Nephron (organoid): ENCODE measurements at regions not wholly inside any gene's neighbourhood (a gene's known extent, or its start where the extent isn't known, plus 50 kb on each side); places are given as distances from the start of the nearest gene placed in this dataset.
"Not testable (repeated sequence)": the region's sequence is repeated elsewhere in the genome, so short reads cannot be mapped to it uniquely, and the experiment has no call there.

Source experiments
- H3K27ac Mint-ChIP-seq, 3 experiments: 2 replicates each; pipeline ENCODE4 v1.8.0; 2020; ENCODE audit warnings: mixed read lengths in 3 of 3, mild to moderate bottlenecking in 2 of 3, moderate library complexity in 1 of 3
- H3K27me3 Mint-ChIP-seq: 2 replicates; pipeline ENCODE4 v1.8.0; 2021; ENCODE audit warnings: low read depth, mild to moderate bottlenecking, moderate library complexity, mixed read lengths
- H3K36me3 Mint-ChIP-seq: 2 replicates; pipeline ENCODE4 v1.8.0; 2020; ENCODE audit warnings: low read depth, mixed read lengths
- H3K4me1 Mint-ChIP-seq: 2 replicates; pipeline ENCODE4 v1.8.0; 2020; ENCODE audit warnings: mixed read lengths
- H3K4me3 Mint-ChIP-seq, 3 experiments: 2 replicates each; pipeline ENCODE4 v1.8.0; 2020; ENCODE audit warnings: mild to moderate bottlenecking in 3 of 3, mixed read lengths in 3 of 3, moderate library complexity in 2 of 3
- H3K9me3 Mint-ChIP-seq: 2 replicates; pipeline ENCODE4 v1.8.0; 2020; ENCODE audit warnings: mixed read lengths
- TF ChIP-seq, protein P1 (sequence below), 3 experiments: fragments of 200-600 bp; sonication (generic); IDR thresholded peaks; one replicate each; pipeline ENCODE4 v1.5.0; 2021; ENCODE audit warnings: antibody characterized with exemption in 3 of 3; ENCODE audit not compliant: unreplicated experiment in 3 of 3

GRCh38 chr3:732326-732928, 360.4 kb upstream of the CNTN6 start:
- Mint-ChIP-seq H3K27ac (no peak overlapping the region), H3K36me3 (no peaks in the 10 kb centered on the region), H3K4me3 (no peak overlapping the region), H3K9me3 (no peaks in the 10 kb centered on the region), H3K27me3 (no peaks in the 10 kb centered on the region), H3K4me1 (no peaks in the 10 kb centered on the region)
- TF ChIP-seq, protein P1, sequence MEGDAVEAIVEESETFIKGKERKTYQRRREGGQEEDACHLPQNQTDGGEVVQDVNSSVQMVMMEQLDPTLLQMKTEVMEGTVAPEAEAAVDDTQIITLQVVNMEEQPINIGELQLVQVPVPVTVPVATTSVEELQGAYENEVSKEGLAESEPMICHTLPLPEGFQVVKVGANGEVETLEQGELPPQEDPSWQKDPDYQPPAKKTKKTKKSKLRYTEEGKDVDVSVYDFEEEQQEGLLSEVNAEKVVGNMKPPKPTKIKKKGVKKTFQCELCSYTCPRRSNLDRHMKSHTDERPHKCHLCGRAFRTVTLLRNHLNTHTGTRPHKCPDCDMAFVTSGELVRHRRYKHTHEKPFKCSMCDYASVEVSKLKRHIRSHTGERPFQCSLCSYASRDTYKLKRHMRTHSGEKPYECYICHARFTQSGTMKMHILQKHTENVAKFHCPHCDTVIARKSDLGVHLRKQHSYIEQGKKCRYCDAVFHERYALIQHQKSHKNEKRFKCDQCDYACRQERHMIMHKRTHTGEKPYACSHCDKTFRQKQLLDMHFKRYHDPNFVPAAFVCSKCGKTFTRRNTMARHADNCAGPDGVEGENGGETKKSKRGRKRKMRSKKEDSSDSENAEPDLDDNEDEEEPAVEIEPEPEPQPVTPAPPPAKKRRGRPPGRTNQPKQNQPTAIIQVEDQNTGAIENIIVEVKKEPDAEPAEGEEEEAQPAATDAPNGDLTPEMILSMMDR (IDR thresholded peaks at IDR 0.05; ENCODE audit: unreplicated experiment in 3 of 3), result no peak

- H3K36me3 Mint-ChIP-seq, result no peaks in the 10 kb centered on the region
- H3K4me3 Mint-ChIP-seq, result no peak overlapping the region
- H3K27me3 Mint-ChIP-seq, result no peaks in the 10 kb centered on the region
- TF ChIP-seq, protein P1 (IDR thresholded peaks at IDR 0.05; ENCODE audit: unreplicated experiment in 3 of 3), result no peak
- H3K27ac Mint-ChIP-seq, result no peak overlapping the region
- H3K4me1 Mint-ChIP-seq, result no peaks in the 10 kb centered on the region
- no peaks in the 10 kb centered on the region for H3K9me3 Mint-ChIP-seq
Measured at GRCh38 chr3:733313-733712, 359.5 kb upstream of the CNTN6 start.

- no peak overlapping the region for H3K4me3 Mint-ChIP-seq
- H3K27me3 Mint-ChIP-seq, result no peaks in the 10 kb centered on the region
- no peak overlapping the region for H3K27ac Mint-ChIP-seq
- no peaks in the 10 kb centered on the region for H3K4me1 Mint-ChIP-seq
- peaks cover 23% of the 10 kb centered on the region for H3K9me3 Mint-ChIP-seq
- peaks cover 8% of the 10 kb centered on the region for H3K36me3 Mint-ChIP-seq
- TF ChIP-seq, protein P1 (IDR thresholded peaks at IDR 0.05; ENCODE audit: unreplicated experiment in 3 of 3), result no peak
Measured at GRCh38 chr3:757711-758110, 335.1 kb upstream of the CNTN6 start.

DNA sequence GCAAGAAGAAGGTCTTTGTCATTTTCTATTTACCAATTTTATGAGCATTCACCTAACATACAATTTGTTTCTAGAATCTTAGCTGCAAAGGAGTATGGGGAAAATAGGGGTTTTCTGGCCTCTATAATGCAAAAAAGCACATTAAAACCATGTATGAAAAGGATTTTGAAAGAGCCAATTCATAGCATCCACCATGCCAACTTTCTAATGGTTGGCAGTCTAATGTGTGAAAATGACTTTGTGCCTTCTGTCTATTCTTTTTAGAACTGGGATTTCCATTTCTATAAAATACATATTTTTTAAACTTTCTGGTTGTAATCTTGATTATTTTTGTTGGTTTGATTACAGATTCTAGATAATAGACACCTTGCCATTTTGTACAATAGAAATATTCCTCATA, 333.7 kb upstream of the CNTN6 start:
- no peaks in the 10 kb centered on the region for H3K4me1 Mint-ChIP-seq
- H3K27ac Mint-ChIP-seq, result no peak overlapping the region
- TF ChIP-seq, protein P1 (IDR thresholded peaks at IDR 0.05; ENCODE audit: unreplicated experiment in 3 of 3), result no peak
- H3K36me3 Mint-ChIP-seq, result peaks cover 8% of the 10 kb centered on the region
- no peak overlapping the region for H3K4me3 Mint-ChIP-seq
- H3K27me3 Mint-ChIP-seq, result no peaks in the 10 kb centered on the region
- H3K9me3 Mint-ChIP-seq, result peaks cover 16% of the 10 kb centered on the region

- H3K9me3 Mint-ChIP-seq, H3K4me3 Mint-ChIP-seq, H3K36me3 Mint-ChIP-seq, H3K27ac Mint-ChIP-seq, H3K27me3 Mint-ChIP-seq, H3K4me1 Mint-ChIP-seq: not testable (repeated sequence)
Measured at GRCh38 chr3:773433-773832, 319.4 kb upstream of the CNTN6 start.

DNA sequence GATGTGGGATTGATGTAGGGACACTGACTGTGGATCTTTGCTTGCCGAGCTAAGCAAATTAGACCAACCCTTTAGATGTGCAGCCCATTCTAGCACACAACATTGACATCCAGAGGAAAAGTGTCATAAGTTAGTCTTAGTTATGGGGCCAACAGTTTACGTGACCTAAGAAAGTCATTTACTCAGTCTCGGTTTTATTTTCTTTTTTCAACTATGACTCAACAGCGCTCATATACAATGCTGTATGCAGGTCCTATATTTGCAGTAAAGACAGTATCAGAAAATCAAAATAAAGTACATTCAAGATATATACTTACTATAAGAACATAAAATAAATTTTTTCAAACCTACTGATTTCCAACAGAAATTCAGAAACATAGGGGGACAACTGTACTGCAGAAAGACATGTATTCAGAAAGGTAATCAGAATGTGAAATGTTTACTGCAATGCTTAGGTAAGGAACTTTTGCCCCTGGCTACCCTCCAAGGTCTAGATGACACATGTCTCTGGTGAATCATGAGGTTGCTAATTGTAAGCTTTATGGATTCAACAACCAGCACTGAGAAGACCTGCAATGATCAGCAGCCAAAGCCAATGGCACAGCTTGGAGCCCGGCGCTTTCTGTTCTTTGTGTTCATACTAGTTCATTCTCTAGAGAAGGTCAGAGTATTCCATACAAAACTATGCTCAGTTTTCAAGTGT, 317.5 kb upstream of the CNTN6 start:
- no peaks in the 10 kb centered on the region for H3K4me1 Mint-ChIP-seq
- H3K27me3 Mint-ChIP-seq, result no peaks in the 10 kb centered on the region
- no peaks in the 10 kb centered on the region for H3K9me3 Mint-ChIP-seq
- TF ChIP-seq, protein P1 (IDR thresholded peaks at IDR 0.05; ENCODE audit: unreplicated experiment in 3 of 3), result no peak
- H3K36me3 Mint-ChIP-seq, result no peaks in the 10 kb centered on the region
- H3K4me3 Mint-ChIP-seq, result no peak overlapping the region
- no peak overlapping the region for H3K27ac Mint-ChIP-seq
